LNCaP clone FGC (cell line): ENCODE measurements at regions not wholly inside any gene's neighbourhood (a gene's known extent, or its start where the extent isn't known, plus 50 kb on each side); places are given as distances from the start of the nearest gene placed in this dataset.

Experiments
- DNase-seq: peaks from one replicate; pipeline ENCODE4 v3.0.0-alpha.2; 2011; ENCODE audit warnings: low read depth
- H3K4me3 ChIP-seq: 2 replicates; pipeline ENCODE4 v1.5.1; 2011; ENCODE audit warnings: mild to moderate bottlenecking, low read depth, low read length, control low read depth
- CTCF ChIP-seq: IDR thresholded peaks from 2 replicates; pipeline ENCODE4 v1.5.1; 2012; ENCODE audit warnings: mild to moderate bottlenecking; ENCODE audit not compliant: control insufficient read depth, insufficient read depth; ENCODE audit errors: extremely low read depth

GRCh38 chr4:131370846-131371245 lies 1778.2 kb upstream of the PCDH10 start:
- H3K4me3 ChIP-seq: no peak overlapping the region
- DNase-seq: no peak
- no peak for TF ChIP-seq CTCF

GRCh38 chr4:131381055-131381454 lies 1768.0 kb upstream of the PCDH10 start:
- H3K4me3 ChIP-seq: no peak overlapping the region
- no peak for DNase-seq
- TF ChIP-seq CTCF: no peak

- DNase-seq: no peak
- H3K4me3 ChIP-seq: no peak overlapping the region
- no peak for TF ChIP-seq CTCF
Measured at GRCh38 chr4:131382839-131383238, 1766.3 kb upstream of the PCDH10 start.

GRCh38 chr4:131388277-131388676 lies 1760.8 kb upstream of the PCDH10 start:
- DNase-seq: no peak
- no peak overlapping the region for H3K4me3 ChIP-seq

GRCh38 chr4:131408102-131408501 lies 1741.0 kb upstream of the PCDH10 start:
- no peak for TF ChIP-seq CTCF
- no peak for DNase-seq
- H3K4me3 ChIP-seq: no peak overlapping the region

More at GRCh38 chr4:131388277-131388676, 1760.8 kb upstream of the PCDH10 start:
- TF ChIP-seq CTCF: no peak

GRCh38 chr4:131411393-131411792 lies 1737.7 kb upstream of the PCDH10 start:
- no peak overlapping the region for H3K4me3 ChIP-seq
- DNase-seq: no peak
- TF ChIP-seq CTCF: no peak

- no peak for DNase-seq
- H3K4me3 ChIP-seq: no peak overlapping the region
- TF ChIP-seq CTCF: no peak
Measured at GRCh38 chr4:131419147-131419546, 1729.9 kb upstream of the PCDH10 start.
